OCI-LY7 (cell line): ENCODE measurements at regions not wholly inside any gene's neighbourhood (a gene's known extent, or its start where the extent isn't known, plus 50 kb on each side); places are given as distances from the start of the nearest gene placed in this dataset.

Source experiments
- EZH2phosphoT487 ChIP-seq: fragments of 200-600 bp; sonication (generic); IDR thresholded peaks from 2 replicates; pipeline ENCODE4 v1.6.1; 2018; ENCODE audit warnings: low read depth, borderline replicate concordance, mild to moderate bottlenecking, mixed run types, antibody characterized with exemption, low read length, moderate library complexity, mixed read lengths
- TF ChIP-seq, protein P1 (sequence below): fragments of 200-600 bp; sonication (generic); conservative IDR thresholded peaks from 2 replicates; pipeline ENCODE4 v1.5.1; 2014; ENCODE audit warnings: mild to moderate bottlenecking, antibody characterized with exemption, low read length, moderate library complexity, mixed read lengths

DNA sequence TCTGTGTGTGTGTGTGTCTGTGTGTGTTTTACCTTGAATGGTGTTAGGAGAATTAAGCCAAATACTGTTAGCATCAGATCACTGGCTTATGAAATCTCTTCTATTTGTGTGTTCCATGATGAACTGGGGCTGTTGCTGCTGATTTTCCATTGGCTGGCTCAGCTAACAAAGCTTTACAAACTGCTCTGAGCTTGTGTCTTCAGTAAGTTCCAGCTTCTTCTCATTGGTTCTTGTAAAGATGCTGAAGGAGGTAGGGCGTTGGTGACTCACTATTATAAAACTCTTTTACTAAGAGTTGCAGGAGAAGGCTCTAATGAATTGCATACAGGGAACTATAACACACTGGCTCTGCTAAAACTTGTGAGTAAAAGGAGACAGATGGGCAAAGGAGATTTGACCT is 136.4 kb upstream of the PRKCQ start:
- TF ChIP-seq, protein P1, sequence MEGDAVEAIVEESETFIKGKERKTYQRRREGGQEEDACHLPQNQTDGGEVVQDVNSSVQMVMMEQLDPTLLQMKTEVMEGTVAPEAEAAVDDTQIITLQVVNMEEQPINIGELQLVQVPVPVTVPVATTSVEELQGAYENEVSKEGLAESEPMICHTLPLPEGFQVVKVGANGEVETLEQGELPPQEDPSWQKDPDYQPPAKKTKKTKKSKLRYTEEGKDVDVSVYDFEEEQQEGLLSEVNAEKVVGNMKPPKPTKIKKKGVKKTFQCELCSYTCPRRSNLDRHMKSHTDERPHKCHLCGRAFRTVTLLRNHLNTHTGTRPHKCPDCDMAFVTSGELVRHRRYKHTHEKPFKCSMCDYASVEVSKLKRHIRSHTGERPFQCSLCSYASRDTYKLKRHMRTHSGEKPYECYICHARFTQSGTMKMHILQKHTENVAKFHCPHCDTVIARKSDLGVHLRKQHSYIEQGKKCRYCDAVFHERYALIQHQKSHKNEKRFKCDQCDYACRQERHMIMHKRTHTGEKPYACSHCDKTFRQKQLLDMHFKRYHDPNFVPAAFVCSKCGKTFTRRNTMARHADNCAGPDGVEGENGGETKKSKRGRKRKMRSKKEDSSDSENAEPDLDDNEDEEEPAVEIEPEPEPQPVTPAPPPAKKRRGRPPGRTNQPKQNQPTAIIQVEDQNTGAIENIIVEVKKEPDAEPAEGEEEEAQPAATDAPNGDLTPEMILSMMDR: no peak
- TF ChIP-seq EZH2phosphoT487: no peak
